Activated B cell treated with CpG ODN at 0.5 μM for 24 hours (primary cell): ENCODE measurements at regions not wholly inside any gene's neighbourhood (a gene's known extent, or its start where the extent isn't known, plus 50 kb on each side); places are given as distances from the start of the nearest gene placed in this dataset.

Experiments used
- ATAC-seq: fragments of 200-7000 bp; cut with Tn5 transposase; one replicate; pipeline ENCODE4 v1.10.0; 2021; ENCODE audit warnings: low read depth, mild to moderate bottlenecking, moderate library complexity
- CTCF ChIA-PET: fragments of 350-600 bp; sonication (Branson Sonifier 250); formaldehyde crosslinking; loops from one replicate; lab custom pipeline; 2021; ENCODE audit warnings: antibody characterized with exemption; lab: Charles Lee
- POLR2A ChIA-PET: fragments of 350-600 bp; sonication (Branson Sonifier 250); formaldehyde crosslinking; loops from one replicate; lab custom pipeline; 2021; ENCODE audit warnings: antibody characterized with exemption; lab: Charles Lee
- DNase-seq: peaks from one replicate; pipeline ENCODE4 v3.0.0; 2022
- H3K27ac Mint-ChIP-seq: one replicate; pipeline ENCODE4 v1.8.0; 2020; ENCODE audit warnings: mixed read lengths
- H3K27me3 Mint-ChIP-seq: one replicate; pipeline ENCODE4 v1.8.0; 2021; ENCODE audit warnings: mixed read lengths
- H3K36me3 Mint-ChIP-seq: one replicate; pipeline ENCODE4 v1.8.0; 2021; ENCODE audit warnings: low read depth, mixed read lengths
- H3K4me1 Mint-ChIP-seq: one replicate; pipeline ENCODE4 v1.8.0; 2021; ENCODE audit warnings: mixed read lengths
- H3K4me3 Mint-ChIP-seq: one replicate; pipeline ENCODE4 v1.8.0; 2020; ENCODE audit warnings: mild to moderate bottlenecking, mixed read lengths
- H3K9me3 Mint-ChIP-seq: one replicate; pipeline ENCODE4 v1.8.0; 2020; ENCODE audit warnings: mixed read lengths
- CTCF ChIP-seq: fragments of 200-600 bp; IDR thresholded peaks from one replicate; pipeline ENCODE4 v1.8.0; 2022; ENCODE audit warnings: antibody characterized with exemption, mild to moderate bottlenecking
- intact Hi-C: fragments of 100-400 bp; cut with micrococcal nuclease; formaldehyde crosslinking; loops from one replicate; pipeline ENCODE4 v1.15.1; 2024

GRCh38 chr10:78471723-78472550, 438.3 kb downstream of the RPS24 start:
- H3K9me3 Mint-ChIP-seq, result peaks cover 4% of the 10 kb centered on the region
- ATAC-seq (no peak), DNase-seq (no peak)
- POLR2A ChIA-PET, result no interaction called here
- intact Hi-C loops, result no loop called here
- CTCF ChIA-PET, result no interaction called here
- H3K4me3 Mint-ChIP-seq, result no peak overlapping the region
- H3K36me3 Mint-ChIP-seq, result no peaks in the 10 kb centered on the region
- H3K27me3 Mint-ChIP-seq, result no peaks in the 10 kb centered on the region
- no peaks in the 10 kb centered on the region for H3K4me1 Mint-ChIP-seq
- no peak overlapping the region for H3K27ac Mint-ChIP-seq
- TF ChIP-seq CTCF, result no peak

- H3K27ac Mint-ChIP-seq, result no peak overlapping the region
- DNase-seq (no peak), ATAC-seq (no peak)
- no peak overlapping the region for H3K4me3 Mint-ChIP-seq
- intact Hi-C loops, result no loop called here
- H3K4me1 Mint-ChIP-seq, result no peaks in the 10 kb centered on the region
- POLR2A ChIA-PET, result no interaction called here
- no peaks in the 10 kb centered on the region for H3K27me3 Mint-ChIP-seq
- no peaks in the 10 kb centered on the region for H3K36me3 Mint-ChIP-seq
- no peak for TF ChIP-seq CTCF
- H3K9me3 Mint-ChIP-seq, result peaks cover 1% of the 10 kb centered on the region
- CTCF ChIA-PET, result no interaction called here
These were observed 438.9 kb downstream of the RPS24 start for GRCh38 chr10:78472551-78472890.

- DNase-seq (no peak), ATAC-seq (no peak)
- H3K9me3 Mint-ChIP-seq, result no peaks in the 10 kb centered on the region
- H3K27ac Mint-ChIP-seq, result no peak overlapping the region
- no peaks in the 10 kb centered on the region for H3K27me3 Mint-ChIP-seq
- H3K4me1 Mint-ChIP-seq, result no peaks in the 10 kb centered on the region
- intact Hi-C loops, result no loop called here
- TF ChIP-seq CTCF, result no peak
- no peak overlapping the region for H3K4me3 Mint-ChIP-seq
- ChIA-PET POLR2A (no interaction called here), CTCF (no interaction called here)
- no peaks in the 10 kb centered on the region for H3K36me3 Mint-ChIP-seq
These were observed 439.3 kb downstream of the RPS24 start for GRCh38 chr10:78473006-78473405.

GRCh38 chr10:78474743-78475142, 441.1 kb downstream of the RPS24 start:
- ChIA-PET POLR2A (no interaction called here), CTCF (no interaction called here)
- intact Hi-C loops, result no loop called here
- Mint-ChIP-seq H3K27ac (no peak overlapping the region), H3K4me3 (no peak overlapping the region), H3K27me3 (peaks cover 1% of the 10 kb centered on the region), H3K9me3 (no peaks in the 10 kb centered on the region), H3K4me1 (no peaks in the 10 kb centered on the region), H3K36me3 (no peaks in the 10 kb centered on the region)
- TF ChIP-seq CTCF, result no peak
- DNase-seq (no peak), ATAC-seq (no peak)

GRCh38 chr10:78475437-78475836, 441.8 kb downstream of the RPS24 start:
- POLR2A ChIA-PET, result no interaction called here
- intact Hi-C loops, result no loop called here
- peaks cover 4% of the 10 kb centered on the region for H3K27me3 Mint-ChIP-seq
- H3K36me3 Mint-ChIP-seq, result no peaks in the 10 kb centered on the region
- no peak for DNase-seq
- CTCF ChIA-PET, result no interaction called here
- no peaks in the 10 kb centered on the region for H3K9me3 Mint-ChIP-seq
- no peak for TF ChIP-seq CTCF
- no peaks in the 10 kb centered on the region for H3K4me1 Mint-ChIP-seq
- no peak overlapping the region for H3K27ac Mint-ChIP-seq
- no peak for ATAC-seq
- no peak overlapping the region for H3K4me3 Mint-ChIP-seq
